H1 (cell line): ENCODE measurements at regions not wholly inside any gene's neighbourhood (a gene's known extent, or its start where the extent isn't known, plus 50 kb on each side); places are given as distances from the start of the nearest gene placed in this dataset.

Experiments
- CTCF ChIA-PET: fragments of 300-600 bp; sonication (Branson Sonifier 250); formaldehyde crosslinking; loops from one replicate; lab custom pipeline; 2021; ENCODE audit not compliant: partially characterized antibody; lab: Charles Lee
- POLR2A ChIA-PET: fragments of 300-600 bp; sonication (Branson Sonifier 250); formaldehyde crosslinking; loops from one replicate; lab custom pipeline; 2021; ENCODE audit warnings: inconsistent platforms; ENCODE audit not compliant: partially characterized antibody; lab: Charles Lee
- DNase-seq, 2 experiments: peaks; one replicate each; pipeline versions ENCODE4 v3.0.0 to v3.0.0-alpha.2; 2010 to 2022; ENCODE audit warnings: low spot score in 2 of 2, low read depth in 1 of 2, mixed read lengths in 1 of 2
- FAIRE-seq: peaks from 2 replicates; lab custom pipeline; 2011; peaks lifted over from hg19 to GRCh38; lab: Jason Lieb, UNC
- H2AFZ ChIP-seq: 2 replicates; pipeline ENCODE4 v1.8.1; 2012; ENCODE audit warnings: low read length, inconsistent platforms
- H2AK5ac ChIP-seq: 2 replicates; pipeline ENCODE4 v1.6.1; 2013; ENCODE audit warnings: low read depth, low read length
- H2BK120ac ChIP-seq: replicated peaks from 2 replicates; pipeline ENCODE3; 2013; ENCODE audit warnings: low read depth, low read length, inconsistent platforms
- H2BK12ac ChIP-seq: 2 replicates; pipeline ENCODE4 v1.6.1; 2013; ENCODE audit warnings: low read depth, low read length
- H2BK15ac ChIP-seq: 2 replicates; pipeline ENCODE4 v1.6.1; 2013; ENCODE audit warnings: low read length
- H2BK20ac ChIP-seq: 2 replicates; pipeline ENCODE4 v1.6.1; 2013; ENCODE audit warnings: low read length
- H2BK5ac ChIP-seq: 2 replicates; pipeline ENCODE4 v1.6.1; 2013; ENCODE audit warnings: low read depth, low read length
- H3K14ac ChIP-seq: 2 replicates; pipeline ENCODE4 v1.6.1; 2013; ENCODE audit warnings: inconsistent platforms; ENCODE audit not compliant: insufficient read length
- H3K18ac ChIP-seq: 2 replicates; pipeline ENCODE4 v1.6.1; 2013; ENCODE audit warnings: low read length; ENCODE audit errors: extremely low read depth
- H3K23ac ChIP-seq: 2 replicates; pipeline ENCODE4 v1.6.1; 2013; ENCODE audit warnings: inconsistent platforms; ENCODE audit not compliant: insufficient read length
- H3K23me2 ChIP-seq: 2 replicates; pipeline ENCODE4 v1.6.1; 2013; ENCODE audit warnings: low read depth, low read length
- H3K27ac ChIP-seq: 2 replicates; pipeline ENCODE4 v1.6.1; 2011; ENCODE audit warnings: low read depth, low read length, inconsistent platforms
- H3K27me3 ChIP-seq, 4 experiments: replicated peaks in 1 of 4; 1 replicate in 1 of 4; 2 replicates in 3 of 4; pipeline versions ENCODE4 v1.6.1 to v1.8.1; 2011 to 2013; ENCODE audit warnings: low read length in 3 of 4, mild to moderate bottlenecking in 3 of 4, inconsistent platforms in 2 of 4, mixed read lengths in 2 of 4, moderate library complexity in 1 of 4; ENCODE audit not compliant: control insufficient read depth in 3 of 4, insufficient read depth in 3 of 4; ENCODE audit errors: extremely low read depth in 1 of 4
- H3K36me3 ChIP-seq, 4 experiments: 2 replicates each; pipeline versions ENCODE4 v1.6.1 to v1.8.1; 2011 to 2013; ENCODE audit warnings: mild to moderate bottlenecking in 4 of 4, low read length in 3 of 4, moderate library complexity in 2 of 4, control low read depth in 1 of 4, inconsistent platforms in 1 of 4; ENCODE audit not compliant: insufficient read depth in 4 of 4, control insufficient read depth in 2 of 4
- H3K4ac ChIP-seq: replicated peaks from 2 replicates; pipeline ENCODE3; 2013; ENCODE audit warnings: low read length, low read depth, mixed read lengths, inconsistent platforms; ENCODE audit not compliant: insufficient read length
- H3K4me1 ChIP-seq, 4 experiments: replicated peaks in 1 of 4; 1 replicate in 1 of 4; 2 replicates in 3 of 4; pipeline versions ENCODE4 v1.6.1 to v1.8.1; 2011 to 2013; ENCODE audit warnings: low read length in 3 of 4, inconsistent platforms in 2 of 4, mixed read lengths in 1 of 4; ENCODE audit not compliant: insufficient read depth in 4 of 4, control insufficient read depth in 3 of 4
- H3K4me2 ChIP-seq, 2 experiments: 2 replicates each; pipeline versions ENCODE4 v1.6.1 to v1.8.1; 2011 to 2013; ENCODE audit warnings: low read depth in 2 of 2, low read length in 2 of 2, control low read depth in 1 of 2, inconsistent platforms in 1 of 2, mild to moderate bottlenecking in 1 of 2; ENCODE audit not compliant: insufficient read depth in 1 of 2
- H3K4me3 ChIP-seq, 4 experiments: fragments of 200-600, 300-600 bp in 1 of 4; sonication (generic), shearing (Covaris generic), sonication (Bioruptor Twin) in 1 of 4; 2 replicates each; pipeline versions ENCODE4 v1.5.1 to v1.8.1; 2011 to 2016; ENCODE audit warnings: low read length in 4 of 4, low read depth in 3 of 4, control low read depth in 2 of 4, inconsistent platforms in 2 of 4, mild to moderate bottlenecking in 2 of 4, mixed read lengths in 1 of 4, moderate library complexity in 1 of 4; ENCODE audit not compliant: insufficient read depth in 2 of 4; ENCODE audit errors: extremely low read depth in 1 of 4
- H3K56ac ChIP-seq: replicated peaks from 2 replicates; pipeline ENCODE3; 2013; ENCODE audit warnings: low read depth, mild to moderate bottlenecking, mixed read lengths, low read length, inconsistent platforms; ENCODE audit not compliant: insufficient read length
- H3K79me1 ChIP-seq: 2 replicates; pipeline ENCODE4 v1.6.1; 2013; ENCODE audit warnings: low read depth, low read length, control low read depth
- H3K79me2 ChIP-seq, 2 experiments: 2 replicates each; pipeline versions ENCODE4 v1.6.1 to v1.8.1; 2012 to 2013; ENCODE audit warnings: low read length in 2 of 2, mild to moderate bottlenecking in 2 of 2, inconsistent platforms in 1 of 2; ENCODE audit not compliant: insufficient read depth in 2 of 2, control insufficient read depth in 1 of 2
- H3K9ac ChIP-seq, 4 experiments: replicated peaks in 1 of 4; 1 replicate in 1 of 4; 2 replicates in 3 of 4; pipeline versions ENCODE4 v1.6.1 to v1.8.1; 2011 to 2013; ENCODE audit warnings: low read depth in 3 of 4, low read length in 3 of 4, control low read depth in 2 of 4, mild to moderate bottlenecking in 2 of 4, moderate library complexity in 2 of 4, inconsistent platforms in 1 of 4; ENCODE audit errors: extremely low read depth in 1 of 4
- H3K9me3 ChIP-seq, 2 experiments: 2 replicates each; pipeline versions ENCODE4 v1.6.1 to v1.8.1; 2012 to 2013; ENCODE audit warnings: mild to moderate bottlenecking in 2 of 2, moderate library complexity in 2 of 2, control low read depth in 1 of 2, inconsistent platforms in 1 of 2, low read depth in 1 of 2, low read length in 1 of 2, mixed read lengths in 1 of 2; ENCODE audit not compliant: insufficient read depth in 2 of 2
- H4K20me1 ChIP-seq, 2 experiments: replicated peaks in 1 of 2; 2 replicates each; pipeline versions ENCODE3 to v1.8.1; 2011 to 2013; ENCODE audit warnings: inconsistent platforms in 2 of 2, low read length in 2 of 2, mild to moderate bottlenecking in 1 of 2; ENCODE audit not compliant: insufficient read depth in 2 of 2, control insufficient read depth in 1 of 2
- H4K5ac ChIP-seq: 2 replicates; pipeline ENCODE4 v1.6.1; 2013; ENCODE audit warnings: low read length, low read depth, mixed read lengths, inconsistent platforms; ENCODE audit not compliant: insufficient read length
- H4K8ac ChIP-seq: 2 replicates; pipeline ENCODE4 v1.8.0; 2013; ENCODE audit warnings: mild to moderate bottlenecking, moderate library complexity, low read length, inconsistent platforms; ENCODE audit not compliant: insufficient read depth; ENCODE audit errors: extremely low read depth
- H4K91ac ChIP-seq: replicated peaks from 2 replicates; pipeline ENCODE3; 2013; ENCODE audit warnings: low read length, mixed read lengths, inconsistent platforms; ENCODE audit not compliant: insufficient read length
- SAP30 ChIP-seq: fragments of 300-600 bp; sonication (generic); IDR thresholded peaks from 2 replicates; pipeline ENCODE4 v1.7.1; 2012; ENCODE audit warnings: low read length, moderate library complexity, mild to moderate bottlenecking, inconsistent platforms; ENCODE audit not compliant: insufficient read depth, insufficient replicate concordance
- TEAD4 ChIP-seq: IDR thresholded peaks from 2 replicates; pipeline ENCODE4 v1.6.1; 2012; ENCODE audit warnings: low read depth, low read length, inconsistent platforms, mixed read lengths
- WGBS, 2 experiments: shearing (Covaris generic) in 1 of 2; methylation state at CpG; one replicate each; pipeline versions ENCODE4 v1.1.6 to v1.1.7; 2013 to 2015; ENCODE audit warnings: low lambda C conversion rate in 2 of 2, mixed read lengths in 2 of 2, inconsistent platforms in 1 of 2, low coverage in 1 of 2, missing lambda C conversion rate in 1 of 2; ENCODE audit not compliant: insufficient replicate concordance in 2 of 2, insufficient coverage in 1 of 2, insufficient read length in 1 of 2; ENCODE audit errors: extremely low coverage in 1 of 2, missing lambda C conversion rate in 1 of 2; 5-methylcytosine and 5-hydroxymethylcytosine counted together

DNA sequence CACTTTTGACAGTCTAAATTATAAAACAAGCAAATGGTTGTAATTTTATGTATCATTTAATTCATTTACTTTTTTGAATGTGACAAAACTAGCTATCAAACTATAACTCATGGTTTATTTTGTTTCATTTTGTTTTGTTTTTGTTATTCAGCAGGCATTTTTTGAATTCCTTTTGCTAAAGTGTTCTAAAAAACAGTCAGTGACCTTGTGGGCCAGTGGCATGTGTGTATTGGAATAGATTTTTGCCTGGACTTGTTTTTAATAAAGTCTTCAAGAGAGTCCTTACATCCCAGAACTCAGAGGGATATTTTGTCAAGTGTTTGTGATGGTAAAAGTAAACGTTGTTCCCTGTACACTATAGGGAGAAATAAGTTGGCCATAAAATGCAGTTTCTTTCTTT lies 369.7 kb upstream of the SYT1 start:
- no peak for FAIRE-seq
- no peak overlapping the region for H2AFZ ChIP-seq
- H3K23me2 ChIP-seq, result no peaks in the 10 kb centered on the region
- no peak overlapping the region for H3K14ac ChIP-seq
- H3K18ac ChIP-seq, result no peak overlapping the region
- no peaks in the 10 kb centered on the region for H4K20me1 ChIP-seq
- WGBS, 2 experiments, result 100% methylated on average over 1 of the region's 1 CpG; no CpG with 5 or more reads in 1 of the 2 experiments
- H3K36me3 ChIP-seq, result no peaks in the 10 kb centered on the region
- no peak for TF ChIP-seq TEAD4
- no peak for TF ChIP-seq SAP30
- TF ChIP-seq, all 59 proteins: peak for 0
- Histone ChIP-seq H4K5ac (no peak overlapping the region), H4K8ac (no peak overlapping the region), H2AK5ac (no peak overlapping the region), H3K56ac (no peak overlapping the region), H3K4ac (no peak overlapping the region), H3K27me3 (peaks cover 0 to 1% (median 0%) of the 10 kb centered on the region in 4 experiments; a peak in 1 of 7 replicates), H2BK12ac (no peak overlapping the region), H2BK120ac (peak overlapping the region; percentile 43), H4K91ac (no peak overlapping the region), H3K4me1 (no peaks in the 10 kb centered on the region), H3K23ac (no peak overlapping the region), H3K9ac (no peak overlapping the region), H3K4me2 (no peak overlapping the region), H2BK20ac (no peak overlapping the region), H3K79me1 (no peaks in the 10 kb centered on the region), H3K27ac (no peak overlapping the region), H3K79me2 (no peaks in the 10 kb centered on the region), H2BK5ac (no peak overlapping the region), H3K4me3 (no peak overlapping the region), H2BK15ac (no peak overlapping the region), H3K9me3 (no peaks in the 10 kb centered on the region)
- DNase-seq, result no peak
- ChIA-PET CTCF (no interaction called here), POLR2A (no interaction called here)
